ENCODE measurements at regions not wholly inside any gene's neighbourhood (a gene's known extent, or its start where the extent isn't known, plus 50 kb on each side); places are given as distances from the start of the nearest gene placed in this dataset.

- H3K36me3 Mint-ChIP-seq = no peaks in the 10 kb centered on the region
- no peak for DNase-seq
- H3K4me1 Mint-ChIP-seq = no peaks in the 10 kb centered on the region
- H3K27me3 Mint-ChIP-seq (ENCODE audit: low read depth in 3 of 3) = peaks cover 0 to 14% (median 6%) of the 10 kb centered on the region in 3 donors
- no peak overlapping the region for H3K27ac Mint-ChIP-seq
- peaks cover 0 to 2% (median 0%) of the 10 kb centered on the region in 6 donors for H3K9me3 Mint-ChIP-seq
- no peak overlapping the region for H3K4me3 Mint-ChIP-seq
These were observed 87.1 kb downstream of the PRLHR start for GRCh38 chr10:118508355-118508754.

GRCh38 chr10:118506671-118507590 lies 88.5 kb downstream of the PRLHR start:
- peaks cover 0 to 11% (median 6%) of the 10 kb centered on the region in 3 donors for H3K27me3 Mint-ChIP-seq (ENCODE audit: low read depth in 3 of 3)
- no peaks in the 10 kb centered on the region for H3K9me3 Mint-ChIP-seq
- no peak overlapping the region for H3K4me3 Mint-ChIP-seq

GRCh38 chr10:118505363-118505762 lies 90.1 kb downstream of the PRLHR start:
- Mint-ChIP-seq H3K4me3 (no peak overlapping the region), H3K4me1 (no peaks in the 10 kb centered on the region), H3K36me3 (no peaks in the 10 kb centered on the region), H3K27ac (no peak overlapping the region), H3K27me3 (ENCODE audit: low read depth in 3 of 3) (peaks cover 0 to 13% (median 6%) of the 10 kb centered on the region in 3 donors), H3K9me3 (no peaks in the 10 kb centered on the region)
- no peak for DNase-seq

More at GRCh38 chr10:118506671-118507590, 88.5 kb downstream of the PRLHR start:
- H3K4me1 Mint-ChIP-seq = no peaks in the 10 kb centered on the region
- DNase-seq = no peak
- H3K27ac Mint-ChIP-seq = no peak overlapping the region
- H3K36me3 Mint-ChIP-seq = no peaks in the 10 kb centered on the region

GRCh38 chr10:118504467-118505205 lies 90.8 kb downstream of the PRLHR start:
- H3K4me1 Mint-ChIP-seq = no peaks in the 10 kb centered on the region
- peaks cover 0 to 13% (median 6%) of the 10 kb centered on the region in 3 donors for H3K27me3 Mint-ChIP-seq (ENCODE audit: low read depth in 3 of 3)
- no peak for DNase-seq
- no peak overlapping the region for H3K4me3 Mint-ChIP-seq
- no peaks in the 10 kb centered on the region for H3K36me3 Mint-ChIP-seq
- H3K27ac Mint-ChIP-seq = no peak overlapping the region
- H3K9me3 Mint-ChIP-seq = no peaks in the 10 kb centered on the region

GRCh38 chr10:118504044-118504443 lies 91.4 kb downstream of the PRLHR start:
- DNase-seq = no peak
- Mint-ChIP-seq H3K27me3 (ENCODE audit: low read depth in 3 of 3) (peaks cover 0 to 13% (median 6%) of the 10 kb centered on the region in 3 donors), H3K9me3 (no peaks in the 10 kb centered on the region), H3K27ac (no peak overlapping the region), H3K4me3 (no peak overlapping the region), H3K36me3 (no peaks in the 10 kb centered on the region), H3K4me1 (no peaks in the 10 kb centered on the region)

- DNase-seq = no peak
- Mint-ChIP-seq H3K4me3 (no peak overlapping the region), H3K36me3 (no peaks in the 10 kb centered on the region), H3K27ac (no peak overlapping the region), H3K9me3 (no peaks in the 10 kb centered on the region), H3K27me3 (ENCODE audit: low read depth in 3 of 3) (peaks cover 0 to 13% (median 6%) of the 10 kb centered on the region in 3 donors), H3K4me1 (no peaks in the 10 kb centered on the region)
These were observed 92.3 kb downstream of the PRLHR start for GRCh38 chr10:118503192-118503591.

- H3K27ac Mint-ChIP-seq = no peak overlapping the region
- no peak overlapping the region for H3K4me3 Mint-ChIP-seq
- H3K4me1 Mint-ChIP-seq = no peaks in the 10 kb centered on the region
These were observed 93.6 kb downstream of the PRLHR start for GRCh38 chr10:118501637-118502440.

GRCh38 chr10:118501171-118501570 lies 94.3 kb downstream of the PRLHR start:
- Mint-ChIP-seq H3K27me3 (ENCODE audit: low read depth in 3 of 3) (peaks cover 2 to 8% (median 2%) of the 10 kb centered on the region in 3 donors), H3K36me3 (no peaks in the 10 kb centered on the region), H3K9me3 (no peaks in the 10 kb centered on the region), H3K4me1 (no peaks in the 10 kb centered on the region), H3K27ac (no peak overlapping the region), H3K4me3 (no peak overlapping the region)
- DNase-seq = no peak

More at GRCh38 chr10:118501637-118502440, 93.6 kb downstream of the PRLHR start:
- DNase-seq = no peak
- peaks cover 0 to 11% (median 6%) of the 10 kb centered on the region in 3 donors for H3K27me3 Mint-ChIP-seq (ENCODE audit: low read depth in 3 of 3)
- H3K9me3 Mint-ChIP-seq = no peaks in the 10 kb centered on the region
- no peaks in the 10 kb centered on the region for H3K36me3 Mint-ChIP-seq

- no peaks in the 10 kb centered on the region for H3K4me1 Mint-ChIP-seq
- H3K27me3 Mint-ChIP-seq (ENCODE audit: low read depth in 3 of 3) = peaks cover 2 to 10% (median 3%) of the 10 kb centered on the region in 3 donors
- no peak overlapping the region for H3K27ac Mint-ChIP-seq
- DNase-seq = no peak
- no peaks in the 10 kb centered on the region for H3K36me3 Mint-ChIP-seq
- no peaks in the 10 kb centered on the region for H3K9me3 Mint-ChIP-seq
- no peak overlapping the region for H3K4me3 Mint-ChIP-seq
These were observed 94.9 kb downstream of the PRLHR start for GRCh38 chr10:118500477-118501104.

- no peaks in the 10 kb centered on the region for H3K36me3 Mint-ChIP-seq
- no peak overlapping the region for H3K4me3 Mint-ChIP-seq
- no peak overlapping the region for H3K27ac Mint-ChIP-seq
- H3K9me3 Mint-ChIP-seq = no peaks in the 10 kb centered on the region
- no peak for DNase-seq
- no peaks in the 10 kb centered on the region for H3K4me1 Mint-ChIP-seq
- peaks cover 2 to 4% (median 3%) of the 10 kb centered on the region in 3 donors for H3K27me3 Mint-ChIP-seq (ENCODE audit: low read depth in 3 of 3)
These were observed 96.3 kb downstream of the PRLHR start for GRCh38 chr10:118499186-118499585.

- Mint-ChIP-seq H3K27ac (no peak overlapping the region), H3K4me3 (no peak overlapping the region), H3K9me3 (no peaks in the 10 kb centered on the region), H3K4me1 (no peaks in the 10 kb centered on the region), H3K36me3 (no peaks in the 10 kb centered on the region), H3K27me3 (ENCODE audit: low read depth in 3 of 3) (peaks cover 2 to 4% (median 3%) of the 10 kb centered on the region in 3 donors)
- DNase-seq = no peak
These were observed 96.8 kb downstream of the PRLHR start for GRCh38 chr10:118498623-118499022.

- Mint-ChIP-seq H3K4me3 (no peak overlapping the region), H3K9me3 (no peaks in the 10 kb centered on the region), H3K36me3 (no peaks in the 10 kb centered on the region), H3K27me3 (ENCODE audit: low read depth in 3 of 3) (peaks cover 2 to 4% (median 4%) of the 10 kb centered on the region in 3 donors), H3K4me1 (no peaks in the 10 kb centered on the region), H3K27ac (no peak overlapping the region)
- DNase-seq = no peak
These were observed 98.2 kb downstream of the PRLHR start for GRCh38 chr10:118497227-118497626.

- Mint-ChIP-seq H3K36me3 (no peaks in the 10 kb centered on the region), H3K27me3 (ENCODE audit: low read depth in 3 of 3) (peaks cover 3 to 4% (median 4%) of the 10 kb centered on the region in 3 donors), H3K4me1 (no peaks in the 10 kb centered on the region), H3K4me3 (no peak overlapping the region), H3K9me3 (no peaks in the 10 kb centered on the region), H3K27ac (no peak overlapping the region)
- no peak for DNase-seq
These were observed 98.9 kb downstream of the PRLHR start for GRCh38 chr10:118496525-118496924.

Data from immature natural killer cell (primary cell).